ENCODE measurements at regions not wholly inside any gene's neighbourhood (a gene's known extent, or its start where the extent isn't known, plus 50 kb on each side); places are given as distances from the start of the nearest gene placed in this dataset.

DNA sequence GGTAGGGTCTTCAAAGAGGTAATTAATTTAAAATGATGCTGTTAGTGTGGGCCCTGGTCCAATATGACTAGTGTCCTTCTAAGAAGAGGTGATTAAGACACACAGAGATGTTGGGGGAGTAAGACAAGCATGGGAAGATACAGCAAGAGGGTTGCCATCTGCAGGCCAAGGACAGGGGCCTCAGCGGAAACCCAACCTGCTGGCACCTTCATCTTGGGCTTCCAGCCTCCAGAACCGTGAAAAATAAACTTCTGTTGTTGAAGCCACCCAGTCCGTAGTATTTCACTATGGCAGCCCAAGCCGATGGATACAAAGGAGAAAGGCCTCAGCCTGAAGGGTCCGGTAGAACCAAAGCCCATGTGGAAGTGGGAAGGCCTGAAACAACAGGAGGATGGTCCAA lies 161.7 kb upstream of the UBE2E1 start:
- DNase-seq (ENCODE audit: low spot score): no peak

DNA sequence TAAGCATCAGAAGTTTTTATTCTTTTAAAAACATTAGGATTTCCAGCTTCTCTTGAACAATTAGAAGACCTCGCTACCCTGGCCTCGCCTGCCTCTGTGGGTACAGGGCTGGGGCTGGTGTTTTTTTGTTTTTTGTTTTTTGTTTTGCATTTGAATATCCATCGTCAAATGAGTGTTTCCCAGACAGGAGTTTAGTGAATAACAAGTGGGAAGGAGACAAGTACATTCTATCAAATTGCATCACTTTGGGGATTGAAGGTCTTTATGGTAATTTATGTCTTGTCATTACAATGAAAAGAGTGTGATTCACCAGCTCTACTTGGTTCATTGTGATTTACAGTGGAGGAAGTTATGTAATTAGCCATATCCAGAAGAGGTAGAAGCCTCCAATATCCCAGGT lies 161.1 kb upstream of the UBE2E1 start:
- DNase-seq (ENCODE audit: low spot score): no peak

DNA sequence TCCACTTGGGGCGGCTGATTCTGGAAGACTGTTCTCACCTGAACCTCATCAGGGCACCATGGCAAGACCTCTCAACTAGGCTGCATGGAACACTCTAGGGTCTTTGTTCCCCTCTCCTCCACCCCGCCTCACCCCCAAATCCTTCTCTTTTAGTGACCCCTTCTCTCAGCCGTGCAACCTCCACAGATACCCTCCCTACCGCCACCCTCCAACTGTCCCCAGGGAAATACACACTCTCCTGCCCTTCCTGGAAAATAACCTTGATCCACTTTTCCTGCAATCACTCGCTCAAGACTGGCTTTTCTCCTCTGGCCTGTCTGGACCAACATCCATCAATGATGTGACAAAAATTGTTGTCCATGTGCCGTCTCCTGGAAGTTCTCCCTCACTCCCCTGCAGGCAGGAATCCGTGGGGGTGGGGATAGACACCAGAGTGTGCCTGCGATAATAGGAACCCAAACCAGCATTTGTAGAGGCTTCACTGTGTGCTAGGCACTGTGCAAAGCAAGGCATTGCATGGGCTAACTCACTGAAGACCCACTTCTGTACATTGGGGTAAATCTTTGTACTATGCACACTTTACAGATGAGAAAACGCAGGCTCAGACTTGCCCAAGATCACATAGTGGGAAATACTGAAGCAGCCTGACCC lies 160.1 kb upstream of the UBE2E1 start:
- no peak for DNase-seq (ENCODE audit: low spot score)

DNA sequence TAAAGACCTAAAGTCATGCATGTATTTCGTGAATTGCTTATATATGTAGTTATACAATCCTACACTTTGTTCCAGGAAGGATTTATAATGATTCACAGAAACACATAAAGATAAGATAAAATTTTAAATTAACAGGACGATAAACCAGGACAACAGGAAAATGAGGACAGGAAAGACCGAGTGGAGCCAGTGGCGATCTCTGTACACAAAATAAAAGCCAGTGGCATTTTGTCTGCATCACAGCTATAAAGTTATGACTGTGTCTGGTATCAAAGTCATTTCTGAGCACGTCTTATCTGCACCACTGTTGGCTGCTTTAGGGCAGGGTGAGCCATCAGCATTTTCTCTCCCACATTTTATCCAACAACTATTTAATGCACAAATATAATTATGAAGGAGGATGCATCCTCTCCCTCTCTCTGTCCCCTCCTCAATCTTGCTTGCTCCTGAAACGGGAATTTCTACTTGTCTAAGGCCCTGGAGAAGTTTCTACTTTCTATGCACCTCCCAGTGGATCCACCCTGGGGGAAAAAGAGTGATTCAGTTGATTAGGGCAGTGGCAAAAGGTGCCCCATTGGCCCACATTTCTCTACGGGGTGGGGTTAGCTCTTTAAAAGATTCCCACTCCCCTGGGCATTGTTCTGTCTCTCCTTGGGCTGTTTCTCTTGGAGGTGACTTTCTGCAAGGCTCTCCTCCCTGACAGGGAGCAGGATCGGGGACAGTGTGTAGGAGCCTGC lies 159.4 kb upstream of the UBE2E1 start:
- no peak for DNase-seq (ENCODE audit: low spot score)

DNA sequence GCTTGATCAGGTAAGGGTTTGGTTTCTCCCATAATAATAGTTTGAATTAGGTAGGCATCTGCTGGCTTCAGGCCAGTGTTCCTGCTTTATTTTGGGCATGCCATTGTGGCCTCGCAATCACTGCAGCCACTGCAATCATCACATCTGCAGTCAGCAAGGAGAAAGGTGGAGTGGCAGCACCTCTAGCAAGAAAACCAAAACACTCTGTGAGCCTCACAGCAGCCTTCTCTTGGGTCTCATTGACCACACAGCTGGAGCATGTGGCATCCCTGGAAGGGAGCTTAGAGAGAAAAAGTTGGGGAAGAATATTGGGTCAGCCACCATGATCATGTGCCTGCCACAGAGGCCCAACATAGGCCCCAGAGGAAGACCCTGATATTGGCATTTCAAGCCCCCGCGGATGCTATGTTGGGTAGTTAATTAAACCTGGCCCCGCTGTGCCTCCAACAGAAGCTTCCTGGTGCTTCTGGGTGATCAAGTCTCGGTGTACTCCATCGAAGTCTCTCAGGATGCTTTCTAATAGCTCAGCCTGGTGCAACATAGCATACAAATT lies 158.0 kb upstream of the UBE2E1 start:
- no peak for DNase-seq (ENCODE audit: low spot score)

DNA sequence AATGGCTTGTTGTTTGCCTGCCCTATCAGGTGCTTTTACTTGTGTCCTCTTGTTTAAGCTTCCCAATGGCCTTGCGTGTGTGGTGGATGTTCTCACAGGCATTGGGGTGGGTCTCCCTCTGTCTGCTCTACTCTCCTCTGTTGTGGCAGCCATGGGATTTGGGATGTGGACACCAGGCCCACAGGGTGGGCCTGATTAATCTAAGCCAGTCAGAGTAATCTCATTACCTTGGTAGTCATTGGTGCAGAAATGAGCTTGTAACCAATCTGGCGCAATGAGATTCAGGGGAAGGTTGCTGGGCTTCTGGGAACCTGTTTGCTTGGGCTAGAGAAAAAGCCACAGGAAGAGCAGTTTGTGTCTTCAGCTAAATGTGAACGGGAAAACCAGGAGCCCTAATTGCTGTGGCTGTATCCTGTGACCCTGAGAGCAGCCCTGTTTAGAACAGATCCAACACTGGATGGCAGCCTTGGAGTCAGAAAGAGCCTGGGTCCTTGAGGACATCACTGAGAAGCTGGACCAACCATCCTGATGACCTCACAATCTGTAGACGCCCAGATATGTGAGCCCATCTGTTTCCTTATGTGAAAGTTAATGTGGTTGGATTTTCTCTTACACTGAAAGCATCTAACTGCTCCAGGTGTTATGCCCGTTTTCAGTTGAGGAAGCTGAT lies 157.3 kb upstream of the UBE2E1 start:
- no peak for DNase-seq (ENCODE audit: low spot score)

DNA sequence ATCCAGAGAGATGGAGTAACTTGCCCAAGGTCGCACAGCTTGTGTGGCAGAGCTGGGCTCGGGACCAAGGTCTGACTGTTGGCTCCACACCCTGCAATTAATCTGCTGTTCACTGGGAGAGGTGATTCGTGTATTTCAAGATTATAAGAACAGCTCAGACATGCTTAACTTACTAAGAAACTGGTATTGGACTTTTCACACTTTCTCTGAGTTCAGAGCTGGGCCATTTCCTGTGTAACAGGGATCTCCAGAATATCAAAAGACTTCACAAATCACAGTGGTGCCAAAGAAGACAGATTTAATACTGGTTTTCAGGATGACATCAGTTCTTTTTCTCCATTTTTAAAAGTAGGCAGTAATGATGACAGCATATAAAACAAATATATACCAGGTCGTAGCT lies 156.8 kb upstream of the UBE2E1 start:
- no peak for DNase-seq (ENCODE audit: low spot score)

DNA sequence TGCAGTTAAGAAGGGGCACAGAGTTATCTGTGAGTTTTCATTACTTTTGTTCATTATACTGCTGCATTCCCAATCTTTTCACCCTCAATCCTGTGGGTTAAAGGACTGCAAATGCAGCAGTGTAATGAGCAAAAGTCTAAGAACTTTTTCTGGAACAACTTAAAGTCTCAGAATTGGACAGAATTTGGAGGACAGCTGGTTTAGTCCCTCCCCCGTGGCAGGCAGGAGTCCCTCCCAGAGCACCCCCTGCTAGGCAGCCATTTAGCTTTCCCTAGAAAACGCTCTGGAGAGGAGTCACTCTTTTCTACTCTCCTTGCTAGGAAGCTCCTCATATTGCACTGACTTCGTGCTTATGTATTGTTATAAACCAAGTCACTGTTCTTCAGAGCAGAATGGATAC lies 156.3 kb upstream of the UBE2E1 start:
- no peak for DNase-seq (ENCODE audit: low spot score)

DNA sequence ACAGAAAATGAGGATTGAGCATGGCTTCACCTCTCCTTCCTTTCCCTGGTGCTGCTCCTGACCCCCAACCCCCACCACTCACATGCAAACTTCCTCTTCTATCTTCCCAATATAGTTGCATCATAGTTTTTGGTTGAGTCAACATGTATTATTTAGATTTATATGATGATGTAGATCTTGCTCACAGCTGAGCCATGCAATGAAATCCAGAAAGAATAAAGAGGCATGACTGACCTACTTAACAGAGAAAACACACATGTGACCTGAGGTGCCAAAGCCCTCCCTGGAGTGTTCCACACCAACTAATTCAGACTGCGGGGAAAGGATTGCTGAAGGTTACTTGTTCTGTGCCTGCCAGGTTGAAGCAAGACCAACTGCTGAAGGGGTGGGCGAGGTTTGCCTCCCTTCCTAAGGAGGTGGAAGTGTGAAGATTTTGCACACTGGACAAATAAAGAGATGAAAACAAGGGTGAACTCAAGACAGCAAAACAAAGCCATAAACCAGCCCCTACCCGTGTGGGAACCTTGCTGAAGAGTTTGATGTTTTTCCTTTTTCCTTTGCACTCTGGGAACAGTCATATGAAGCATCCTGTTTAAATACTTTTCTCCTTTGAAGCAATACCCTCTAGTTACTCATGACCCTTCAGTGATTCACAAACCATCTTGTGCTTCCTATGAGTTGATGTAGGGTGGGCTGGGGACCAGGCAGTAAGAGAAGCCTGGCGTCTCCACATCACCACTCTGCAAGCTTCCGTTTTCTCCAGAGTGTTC lies 155.2 kb upstream of the UBE2E1 start:
- no peak for DNase-seq (ENCODE audit: low spot score)

DNA sequence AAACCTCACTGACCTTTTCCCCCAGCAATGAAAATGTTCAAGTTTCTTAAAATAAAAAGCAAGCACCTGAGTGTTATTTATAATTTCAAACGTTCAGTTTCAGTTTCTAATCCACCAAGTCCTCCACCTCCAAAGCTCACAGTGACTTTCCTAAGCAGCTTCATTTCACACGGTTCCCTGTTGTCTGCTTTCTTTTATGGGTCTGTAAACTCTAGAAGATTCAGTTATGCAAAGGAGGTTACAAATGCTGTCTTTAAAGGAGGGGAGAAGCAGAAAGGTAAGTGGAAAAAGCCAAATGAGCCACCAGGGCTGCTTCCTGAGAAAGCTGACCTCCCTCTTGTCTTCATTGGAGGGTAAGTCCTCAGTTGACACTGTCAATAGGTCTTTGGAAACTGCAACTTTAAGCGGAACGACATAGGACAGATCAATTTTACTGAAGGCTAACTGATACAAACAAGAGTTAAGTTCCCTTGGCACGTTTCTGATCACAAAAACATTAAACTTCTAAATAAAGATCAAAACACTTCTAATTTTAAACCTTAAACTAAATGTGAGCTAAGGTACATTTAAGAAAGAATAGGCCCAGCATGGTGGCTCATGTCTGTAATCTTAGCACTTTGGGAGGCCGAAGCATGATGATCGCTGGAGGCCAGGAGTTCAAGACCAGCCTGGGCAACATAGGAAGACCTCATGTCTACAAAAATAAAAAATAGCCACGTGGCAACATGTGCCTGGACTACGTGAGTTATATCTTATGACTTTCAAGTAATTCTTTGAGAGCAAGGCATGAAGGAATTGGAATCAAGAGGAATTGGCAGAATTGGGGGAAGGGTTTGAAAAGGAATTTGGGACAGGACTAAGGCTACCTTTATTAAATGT lies 151.9 kb upstream of the UBE2E1 start:
- no peak for DNase-seq (ENCODE audit: low spot score)

DNA sequence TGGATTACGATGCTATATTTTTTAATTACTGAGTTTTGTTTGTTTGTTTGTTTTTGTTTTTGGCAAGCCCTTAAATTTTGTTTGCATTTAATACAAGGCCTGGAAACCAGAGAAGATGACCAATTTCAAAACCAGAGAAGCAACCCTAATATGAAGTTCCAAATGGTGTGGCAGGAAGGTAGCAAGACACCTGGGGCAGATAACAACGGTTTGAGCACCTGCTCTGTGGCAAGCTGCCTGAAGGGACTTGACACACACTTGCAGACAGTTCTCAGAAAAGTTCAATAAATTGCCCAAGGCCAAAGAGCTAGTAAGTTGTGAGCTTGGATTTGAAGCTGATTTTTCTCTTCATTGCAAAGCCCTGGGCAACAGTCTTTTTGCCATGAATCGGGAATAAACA lies 151.2 kb upstream of the UBE2E1 start:
- DNase-seq (ENCODE audit: low spot score): no peak

DNA sequence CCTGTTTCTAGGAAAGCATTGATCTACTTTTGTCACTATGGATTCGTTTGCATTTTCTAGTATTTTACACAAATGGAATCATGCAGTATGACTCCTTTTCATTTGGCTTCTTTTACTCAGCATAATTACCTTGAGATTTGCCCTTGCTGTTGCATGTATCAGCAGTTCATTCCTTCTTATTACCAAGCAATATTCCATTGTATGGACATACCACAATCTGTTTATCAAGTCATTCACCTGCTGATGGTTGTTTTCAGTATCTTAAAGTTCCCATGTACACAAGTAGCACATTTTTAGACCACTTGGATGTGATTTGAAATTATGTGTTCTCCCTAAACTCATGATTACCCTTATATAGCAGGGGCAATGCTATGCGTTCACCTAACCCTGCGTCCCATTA lies 150.0 kb upstream of the UBE2E1 start:
- DNase-seq (ENCODE audit: low spot score): no peak

DNA sequence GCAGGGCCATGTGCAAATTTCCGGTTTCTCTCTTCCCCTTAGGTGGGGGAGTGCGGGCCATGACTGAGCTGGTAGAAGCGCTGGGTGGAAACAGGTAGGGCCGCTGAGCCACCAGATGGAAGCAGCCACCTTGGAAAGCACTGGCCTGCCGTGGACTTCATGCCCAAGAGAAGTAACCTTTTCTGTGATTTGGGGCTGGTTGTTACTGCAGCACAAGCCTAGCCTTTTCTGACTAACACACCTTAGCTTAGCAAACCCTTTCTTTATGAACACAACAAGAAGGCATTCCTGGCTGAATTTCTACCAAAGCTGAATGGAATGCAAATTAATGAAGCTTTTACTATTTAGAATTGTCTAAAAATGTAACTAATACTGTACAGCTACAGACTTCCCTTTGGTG lies 149.6 kb upstream of the UBE2E1 start:
- no peak for DNase-seq (ENCODE audit: low spot score)

DNA sequence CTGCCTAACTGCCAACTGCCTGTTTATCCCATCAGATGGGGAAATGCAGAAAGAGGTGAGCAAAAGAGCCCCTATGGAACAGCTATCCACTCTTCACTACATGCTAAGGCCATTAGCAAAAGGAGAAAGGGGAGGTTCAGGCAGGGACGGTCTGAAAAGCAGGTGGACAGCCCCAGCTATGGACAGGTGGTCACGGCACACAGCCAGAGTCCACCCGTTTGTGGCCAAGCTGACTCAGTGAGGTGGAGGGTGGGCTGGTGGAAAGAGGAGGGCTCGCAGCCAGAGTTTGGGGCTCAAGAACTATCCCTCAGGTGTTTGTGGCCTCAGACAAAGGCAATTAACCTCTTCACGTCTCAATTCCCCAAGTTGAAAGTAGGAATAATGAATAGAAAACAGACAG lies 148.9 kb upstream of the UBE2E1 start:
- no peak for DNase-seq (ENCODE audit: low spot score)

DNA sequence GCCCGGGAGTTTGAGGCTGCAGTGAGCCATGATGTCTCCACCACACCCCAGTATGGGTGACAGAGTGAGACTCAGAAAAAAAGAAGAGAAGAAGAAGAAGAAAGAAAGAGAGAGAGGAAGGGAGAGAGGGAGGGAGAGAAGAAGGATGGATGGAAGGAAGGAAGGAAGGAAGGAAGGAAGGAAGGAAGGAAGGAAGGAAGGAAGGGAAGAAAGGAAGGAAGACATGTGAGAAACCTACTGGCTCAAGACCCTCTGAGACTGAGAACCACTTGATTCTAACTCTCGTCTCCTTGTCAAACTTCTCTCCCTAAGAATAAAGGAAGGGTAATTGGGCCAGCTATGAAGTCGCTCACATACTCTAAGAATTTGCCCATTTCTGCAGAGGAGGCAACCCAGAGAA lies 148.1 kb upstream of the UBE2E1 start:
- DNase-seq (ENCODE audit: low spot score): no peak

DNA sequence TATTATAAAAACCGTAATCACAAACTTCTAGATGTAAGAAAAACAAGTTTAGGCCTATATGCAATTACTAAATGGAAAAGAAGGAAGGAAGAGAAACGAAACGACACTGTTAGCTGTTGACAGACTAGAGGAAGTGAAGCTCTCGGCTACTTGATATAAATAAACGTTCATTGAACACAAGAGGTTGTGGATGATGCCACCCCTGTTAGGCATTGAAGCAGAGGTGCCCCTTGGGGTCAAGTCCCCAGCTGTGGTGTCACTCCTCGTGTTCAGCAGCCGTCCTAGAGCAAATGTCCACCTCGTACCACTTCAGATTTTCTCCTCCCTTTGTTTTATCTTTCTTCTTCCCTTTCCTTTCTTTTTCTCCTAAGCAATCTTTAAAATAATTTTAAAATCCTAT lies 146.5 kb upstream of the UBE2E1 start:
- DNase-seq (ENCODE audit: low spot score): no peak

DNA sequence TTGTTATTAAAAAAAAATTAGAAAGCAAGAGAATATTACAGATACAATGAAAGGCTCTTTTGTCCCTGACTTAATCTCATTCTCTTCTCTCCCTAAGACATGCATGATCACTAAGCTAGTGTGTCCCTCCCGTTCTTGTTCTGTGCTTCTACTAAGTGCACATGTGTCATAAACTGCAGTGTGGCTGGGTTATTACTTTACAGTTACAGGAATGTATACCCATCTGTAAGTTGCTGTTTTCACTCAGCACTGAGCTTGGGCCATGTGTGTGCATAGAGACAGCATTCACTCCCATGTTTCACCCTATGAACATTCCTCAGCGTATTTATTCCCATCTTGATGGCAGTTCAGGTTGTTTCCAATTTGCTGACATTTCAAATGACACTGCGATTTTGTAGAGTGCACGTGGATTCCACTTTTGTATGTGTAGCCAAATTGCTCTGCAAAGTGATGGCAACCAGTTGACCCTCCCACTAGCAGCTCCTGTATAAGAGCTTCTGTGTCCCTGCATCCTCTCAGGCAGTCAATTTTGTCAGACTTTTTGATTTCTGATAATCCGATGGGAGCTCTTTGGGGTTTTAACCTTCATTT lies 145.8 kb upstream of the UBE2E1 start:
- no peak for DNase-seq (ENCODE audit: low spot score)

DNA sequence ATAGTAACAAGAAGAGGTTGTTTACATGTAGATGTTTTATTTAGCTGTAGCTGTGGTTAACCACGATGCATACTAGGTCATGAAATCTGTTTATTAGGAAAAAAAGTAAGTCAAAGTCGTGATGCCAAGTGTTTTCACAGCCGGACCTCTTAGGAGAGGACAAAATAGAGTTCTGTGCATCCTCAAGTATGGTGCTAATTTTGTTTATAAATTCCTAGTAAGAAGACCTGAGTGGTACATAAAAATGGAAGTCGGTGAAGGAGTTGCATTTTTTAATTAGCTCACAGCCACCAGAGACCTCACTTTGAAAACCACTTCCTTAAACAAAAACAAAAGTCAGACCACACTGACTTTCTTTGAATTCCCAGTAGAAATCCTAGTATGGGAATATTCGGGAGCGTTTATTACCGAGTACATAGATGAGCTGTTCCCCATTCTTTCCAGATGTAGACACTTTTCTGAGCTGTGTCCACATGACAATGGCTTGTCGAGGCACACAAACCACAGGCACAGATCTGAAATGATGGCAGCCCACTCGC lies 143.6 kb upstream of the UBE2E1 start:
- DNase-seq (ENCODE audit: low spot score): no peak

DNA sequence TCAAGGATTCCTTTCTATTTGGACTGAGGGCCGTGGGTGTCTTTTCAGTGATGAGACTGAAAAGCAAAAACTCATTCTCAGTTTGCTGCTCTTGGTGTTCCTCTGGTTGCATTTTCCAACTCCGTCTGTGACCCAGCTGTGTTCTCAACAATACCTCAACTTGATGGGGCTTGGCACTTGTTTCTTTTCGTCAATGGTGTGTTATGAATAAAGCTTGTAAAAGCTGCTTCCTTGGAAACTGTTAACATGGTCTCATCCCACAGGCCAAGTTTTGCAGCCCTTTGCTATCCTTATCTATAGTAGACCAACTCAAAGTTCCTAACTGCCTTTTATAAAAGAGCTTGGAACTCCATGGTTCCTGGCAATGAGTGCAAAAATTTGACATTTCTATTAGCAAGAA lies 142.5 kb upstream of the UBE2E1 start:
- DNase-seq (ENCODE audit: low spot score): no peak

DNA sequence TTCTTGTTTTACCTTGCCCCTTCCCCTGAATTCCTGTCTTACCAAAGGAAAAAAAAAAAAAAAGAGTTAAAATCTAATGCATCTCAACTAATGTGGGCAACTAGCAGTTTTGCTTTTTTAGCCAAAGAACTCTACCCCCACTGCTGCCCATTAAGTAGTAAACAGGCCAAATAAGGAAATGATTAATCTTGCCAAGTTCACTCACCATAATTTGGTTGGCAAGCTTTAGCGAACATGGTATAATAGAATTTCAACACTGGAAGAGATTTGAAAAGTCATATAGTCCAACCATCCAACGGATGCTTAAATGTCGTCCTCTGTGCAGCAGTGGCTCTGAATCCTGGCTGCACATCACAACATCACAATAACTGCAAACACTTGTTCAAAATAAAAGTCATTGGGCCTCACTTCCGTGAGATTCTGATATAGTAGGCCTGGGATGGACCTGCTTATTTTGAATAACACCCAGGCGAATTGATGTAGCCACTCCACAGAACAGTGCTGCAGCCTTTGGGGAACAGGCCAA lies 142.0 kb upstream of the UBE2E1 start:
- no peak for DNase-seq (ENCODE audit: low spot score)
